Activated T-helper 2 cell treated with anti-CD3 and anti-CD28 coated beads, Interferon-gamma antibody, Interleukin-2, Interleukin-4, amounts not matched to agents 10 μg/mL and 5 μg/mL and 100 μg/mL, durations not matched to agents 14 hours and 24 hours and 36 hours (primary cell): ENCODE measurements at regions not wholly inside any gene's neighbourhood (a gene's known extent, or its start where the extent isn't known, plus 50 kb on each side); places are given as distances from the start of the nearest gene placed in this dataset.
"Not testable (repeated sequence)": the region's sequence is repeated elsewhere in the genome, so short reads cannot be mapped to it uniquely, and the experiment has no call there.

Source experiments
- DNase-seq: peaks from one replicate; pipeline ENCODE4 v3.0.0; 2021; ENCODE audit warnings: low spot score
- H3K27ac Mint-ChIP-seq: one replicate; pipeline ENCODE4 v1.8.0; 2021; ENCODE audit warnings: mixed read lengths
- H3K27me3 Mint-ChIP-seq: one replicate; pipeline ENCODE4 v1.8.0; 2021; ENCODE audit warnings: low read depth, mixed read lengths
- H3K36me3 Mint-ChIP-seq: one replicate; pipeline ENCODE4 v1.8.0; 2021; ENCODE audit warnings: low read depth, mixed read lengths
- H3K4me1 Mint-ChIP-seq: one replicate; pipeline ENCODE4 v1.8.0; 2021; ENCODE audit warnings: low read depth, mixed read lengths
- H3K4me3 Mint-ChIP-seq: one replicate; pipeline ENCODE4 v1.8.0; 2021; ENCODE audit warnings: low read depth, mild to moderate bottlenecking, moderate library complexity, mixed read lengths
- H3K9me3 Mint-ChIP-seq: one replicate; pipeline ENCODE4 v1.8.0; 2021; ENCODE audit warnings: mixed read lengths
- intact Hi-C: fragments of 100-400 bp; cut with micrococcal nuclease; formaldehyde crosslinking; loops from one replicate; pipeline ENCODE4 v1.15.1; 2023

- no peak for DNase-seq
- H3K36me3 Mint-ChIP-seq, result no peaks in the 10 kb centered on the region
Observed at GRCh38 chr1:60818969-60819701, 263.2 kb upstream of the NFIA start.

GRCh38 chr1:60813071-60813470 lies 269.3 kb upstream of the NFIA start:
- H3K4me1 Mint-ChIP-seq, result no peaks in the 10 kb centered on the region
- DNase-seq, result no peak
- intact Hi-C loops, result no loop called here
- no peaks in the 10 kb centered on the region for H3K27me3 Mint-ChIP-seq
- no peaks in the 10 kb centered on the region for H3K36me3 Mint-ChIP-seq
- H3K4me3 Mint-ChIP-seq, result no peak overlapping the region
- no peak overlapping the region for H3K27ac Mint-ChIP-seq
- H3K9me3 Mint-ChIP-seq, result no peaks in the 10 kb centered on the region

More at GRCh38 chr1:60818969-60819701, 263.2 kb upstream of the NFIA start:
- Mint-ChIP-seq H3K27ac (no peak overlapping the region), H3K27me3 (peaks cover 1% of the 10 kb centered on the region), H3K4me1 (no peaks in the 10 kb centered on the region), H3K4me3 (no peak overlapping the region), H3K9me3 (no peaks in the 10 kb centered on the region)
- intact Hi-C loops, result no loop called here

- intact Hi-C loops, result no loop called here
- Mint-ChIP-seq H3K27me3 (no peaks in the 10 kb centered on the region), H3K9me3 (peaks cover 11% of the 10 kb centered on the region), H3K4me1 (no peaks in the 10 kb centered on the region), H3K4me3 (no peak overlapping the region), H3K27ac (no peak overlapping the region), H3K36me3 (no peaks in the 10 kb centered on the region)
- DNase-seq, result no peak
Observed at GRCh38 chr1:60809204-60809980, 273.0 kb upstream of the NFIA start.

- intact Hi-C loops, result no loop called here
- no peaks in the 10 kb centered on the region for H3K27me3 Mint-ChIP-seq
- peaks cover 11% of the 10 kb centered on the region for H3K9me3 Mint-ChIP-seq
- H3K27ac Mint-ChIP-seq, result no peak overlapping the region
- DNase-seq, result no peak
- H3K4me1 Mint-ChIP-seq, result no peaks in the 10 kb centered on the region
- H3K4me3 Mint-ChIP-seq, result no peak overlapping the region
- H3K36me3 Mint-ChIP-seq, result no peaks in the 10 kb centered on the region
Observed at GRCh38 chr1:60808676-60809075, 273.7 kb upstream of the NFIA start.

- Mint-ChIP-seq H3K27ac (no peak overlapping the region), H3K4me1 (no peaks in the 10 kb centered on the region), H3K9me3 (peaks cover 11% of the 10 kb centered on the region), H3K4me3 (no peak overlapping the region), H3K27me3 (no peaks in the 10 kb centered on the region), H3K36me3 (no peaks in the 10 kb centered on the region)
- DNase-seq, result no peak
- intact Hi-C loops, result no loop called here
Observed at GRCh38 chr1:60802884-60803283, 279.5 kb upstream of the NFIA start.

GRCh38 chr1:60797351-60797750 lies 285.0 kb upstream of the NFIA start:
- Mint-ChIP-seq H3K4me3 (no peak overlapping the region), H3K4me1 (no peaks in the 10 kb centered on the region), H3K9me3 (no peaks in the 10 kb centered on the region), H3K27me3 (no peaks in the 10 kb centered on the region), H3K27ac (no peak overlapping the region), H3K36me3 (no peaks in the 10 kb centered on the region)
- intact Hi-C loops, result no loop called here
- no peak for DNase-seq

GRCh38 chr1:60791226-60791625 lies 291.1 kb upstream of the NFIA start:
- no peaks in the 10 kb centered on the region for H3K4me1 Mint-ChIP-seq
- no peak overlapping the region for H3K27ac Mint-ChIP-seq
- H3K27me3 Mint-ChIP-seq, result no peaks in the 10 kb centered on the region
- no peaks in the 10 kb centered on the region for H3K36me3 Mint-ChIP-seq
- no peak overlapping the region for H3K4me3 Mint-ChIP-seq
- intact Hi-C loops, result no loop called here
- no peak for DNase-seq
- no peaks in the 10 kb centered on the region for H3K9me3 Mint-ChIP-seq

GRCh38 chr1:60773099-60773498 lies 309.3 kb upstream of the NFIA start:
- DNase-seq, intact Hi-C loops: not testable (repeated sequence)

GRCh38 chr1:60769082-60769481 lies 313.3 kb upstream of the NFIA start:
- intact Hi-C loops, result no loop called here
- H3K27me3 Mint-ChIP-seq, result no peaks in the 10 kb centered on the region

More at GRCh38 chr1:60773099-60773498, 309.3 kb upstream of the NFIA start:
- not testable (repeated sequence) for H3K27me3 Mint-ChIP-seq, H3K27ac Mint-ChIP-seq, H3K9me3 Mint-ChIP-seq, H3K4me3 Mint-ChIP-seq, H3K36me3 Mint-ChIP-seq, H3K4me1 Mint-ChIP-seq

GRCh38 chr1:60765204-60765603 lies 317.2 kb upstream of the NFIA start:
- no peak overlapping the region for H3K4me3 Mint-ChIP-seq
- intact Hi-C loops, result no loop called here
- DNase-seq, result no peak
- H3K4me1 Mint-ChIP-seq, result no peaks in the 10 kb centered on the region
- no peaks in the 10 kb centered on the region for H3K9me3 Mint-ChIP-seq
- H3K27me3 Mint-ChIP-seq, result no peaks in the 10 kb centered on the region
- H3K27ac Mint-ChIP-seq, result no peak overlapping the region
- H3K36me3 Mint-ChIP-seq, result no peaks in the 10 kb centered on the region

More at GRCh38 chr1:60769082-60769481, 313.3 kb upstream of the NFIA start:
- Mint-ChIP-seq H3K27ac (no peak overlapping the region), H3K9me3 (no peaks in the 10 kb centered on the region), H3K4me3 (no peak overlapping the region), H3K4me1 (no peaks in the 10 kb centered on the region), H3K36me3 (no peaks in the 10 kb centered on the region)
- DNase-seq, result no peak

GRCh38 chr1:60764489-60764888 lies 317.9 kb upstream of the NFIA start:
- H3K9me3 Mint-ChIP-seq, result no peaks in the 10 kb centered on the region
- no peaks in the 10 kb centered on the region for H3K4me1 Mint-ChIP-seq
- H3K36me3 Mint-ChIP-seq, result no peaks in the 10 kb centered on the region
- no peak for DNase-seq
- no peak overlapping the region for H3K27ac Mint-ChIP-seq
- intact Hi-C loops, result no loop called here
- H3K4me3 Mint-ChIP-seq, result no peak overlapping the region
- H3K27me3 Mint-ChIP-seq, result no peaks in the 10 kb centered on the region

- DNase-seq, result no peak
- H3K4me1 Mint-ChIP-seq, result no peaks in the 10 kb centered on the region
- no peak overlapping the region for H3K4me3 Mint-ChIP-seq
- no peaks in the 10 kb centered on the region for H3K27me3 Mint-ChIP-seq
- no peaks in the 10 kb centered on the region for H3K36me3 Mint-ChIP-seq
- no peak overlapping the region for H3K27ac Mint-ChIP-seq
- H3K9me3 Mint-ChIP-seq, result no peaks in the 10 kb centered on the region
- intact Hi-C loops, result no loop called here
Observed at GRCh38 chr1:60763741-60764140, 318.6 kb upstream of the NFIA start.

- Mint-ChIP-seq H3K4me3 (no peak overlapping the region), H3K27me3 (no peaks in the 10 kb centered on the region), H3K36me3 (no peaks in the 10 kb centered on the region), H3K9me3 (no peaks in the 10 kb centered on the region), H3K4me1 (no peaks in the 10 kb centered on the region), H3K27ac (no peak overlapping the region)
- intact Hi-C loops, result no loop called here
- DNase-seq, result no peak
Observed at GRCh38 chr1:60762911-60763310, 319.4 kb upstream of the NFIA start.
